Lower leg skin (tissue), 3 donors: ENCODE measurements at regions not wholly inside any gene's neighbourhood (a gene's known extent, or its start where the extent isn't known, plus 50 kb on each side); places are given as distances from the start of the nearest gene placed in this dataset.

Source experiments
- CTCF ChIP-seq, 3 donors: fragments of 450-650 bp; IDR thresholded peaks; one replicate each; pipeline ENCODE4 v1.5.1; 2016; ENCODE audit warnings: antibody characterized with exemption in 3 of 3, mild to moderate bottlenecking in 3 of 3, moderate library complexity in 2 of 3
- POLR2A ChIP-seq, 2 donors: fragments of 450-650 bp; IDR thresholded peaks; one replicate each; pipeline ENCODE4 v1.6.1; 2016 to 2017; ENCODE audit warnings: antibody characterized with exemption in 2 of 2, mild to moderate bottlenecking in 1 of 2, moderate library complexity in 1 of 2

- TF ChIP-seq CTCF (IDR thresholded peaks at IDR 0.05) (no peak), POLR2A (IDR thresholded peaks at IDR 0.05) (no peak)
Observed at GRCh38 chr2:17323697-17324096, 194.5 kb downstream of the RAD51AP2 start.
